MM.1S (cell line): ENCODE measurements at regions not wholly inside any gene's neighbourhood (a gene's known extent, or its start where the extent isn't known, plus 50 kb on each side); places are given as distances from the start of the nearest gene placed in this dataset.

ENCODE experiments used
- DNase-seq: peaks from one replicate; pipeline ENCODE4 v3.0.0-alpha.2; 2015
- H2AFZ ChIP-seq: fragments of 300-600 bp; sonication (generic); 2 replicates; pipeline ENCODE4 v1.6.0; 2016; ENCODE audit warnings: antibody characterized with exemption, low read length
- H3F3A ChIP-seq: fragments of 300-600 bp; sonication (generic); 2 replicates; pipeline ENCODE4 v1.6.1; 2016; ENCODE audit warnings: mild to moderate bottlenecking, antibody characterized with exemption, low read length, moderate library complexity, mixed read lengths; ENCODE audit not compliant: insufficient read depth
- H3K27ac ChIP-seq: fragments of 300-600 bp; sonication (generic); 2 replicates; pipeline ENCODE4 v1.5.1; 2016; ENCODE audit warnings: mild to moderate bottlenecking, low read length
- H3K27me3 ChIP-seq: fragments of 300-600 bp; sonication (generic); replicated peaks from 2 replicates; pipeline ENCODE4 v1.6.0; 2016; ENCODE audit warnings: low read length; ENCODE audit not compliant: insufficient read depth
- H3K36me3 ChIP-seq: fragments of 300-600 bp; sonication (generic); replicated peaks from 2 replicates; pipeline ENCODE4 v1.6.1; 2016; ENCODE audit warnings: mild to moderate bottlenecking, low read length, mixed read lengths; ENCODE audit not compliant: insufficient read depth
- H3K4me1 ChIP-seq: fragments of 300-600 bp; sonication (generic); 2 replicates; pipeline ENCODE4 v1.6.1; 2016; ENCODE audit warnings: low read length, mixed read lengths
- H3K4me2 ChIP-seq: fragments of 300-600 bp; sonication (generic); 2 replicates; pipeline ENCODE4 v1.6.0; 2016; ENCODE audit warnings: low read depth, low read length
- H3K4me3 ChIP-seq: fragments of 300-600 bp; sonication (generic); 2 replicates; pipeline ENCODE4 v1.5.1; 2016; ENCODE audit warnings: low read length, mixed read lengths
- H3K79me2 ChIP-seq: fragments of 300-600 bp; sonication (generic); 2 replicates; pipeline ENCODE4 v1.6.1; 2016; ENCODE audit warnings: mixed run types, low read length, mixed read lengths
- H3K9ac ChIP-seq: fragments of 300-600 bp; sonication (generic); 2 replicates; pipeline ENCODE4 v1.6.1; 2016; ENCODE audit warnings: low read length, mixed read lengths
- H3K9me2 ChIP-seq: fragments of 300-600 bp; sonication (generic); replicated peaks from 2 replicates; pipeline ENCODE4 v1.6.1; 2016; ENCODE audit warnings: mild to moderate bottlenecking, low read length, mixed read lengths; ENCODE audit not compliant: insufficient read depth
- H3K9me3 ChIP-seq: fragments of 300-600 bp; sonication (generic); replicated peaks from 2 replicates; pipeline ENCODE4 v1.6.1; 2016; ENCODE audit warnings: mild to moderate bottlenecking, low read length, mixed read lengths; ENCODE audit not compliant: insufficient read depth
- H4K20me1 ChIP-seq: fragments of 300-600 bp; sonication (generic); 2 replicates; pipeline ENCODE4 v1.6.1; 2016; ENCODE audit warnings: mild to moderate bottlenecking, low read length, moderate library complexity, mixed read lengths; ENCODE audit not compliant: insufficient read depth
- EZH2 ChIP-seq: fragments of 300-600 bp; sonication (generic); optimal IDR thresholded peaks from 2 replicates; pipeline ENCODE3; 2017; ENCODE audit warnings: low read depth, mild to moderate bottlenecking, antibody characterized with exemption, low read length, mixed read lengths
- EZH2phosphoT487 ChIP-seq: fragments of 300-600 bp; sonication (generic); IDR thresholded peaks from 2 replicates; pipeline ENCODE4 v1.6.1; 2018; ENCODE audit warnings: antibody characterized with exemption, low read length
- TF ChIP-seq, protein P1 (sequence below): fragments of 300-600 bp; sonication (generic); IDR thresholded peaks from 2 replicates; pipeline ENCODE4 v1.5.1; 2016; ENCODE audit warnings: antibody characterized with exemption, low read length, mixed read lengths

DNA sequence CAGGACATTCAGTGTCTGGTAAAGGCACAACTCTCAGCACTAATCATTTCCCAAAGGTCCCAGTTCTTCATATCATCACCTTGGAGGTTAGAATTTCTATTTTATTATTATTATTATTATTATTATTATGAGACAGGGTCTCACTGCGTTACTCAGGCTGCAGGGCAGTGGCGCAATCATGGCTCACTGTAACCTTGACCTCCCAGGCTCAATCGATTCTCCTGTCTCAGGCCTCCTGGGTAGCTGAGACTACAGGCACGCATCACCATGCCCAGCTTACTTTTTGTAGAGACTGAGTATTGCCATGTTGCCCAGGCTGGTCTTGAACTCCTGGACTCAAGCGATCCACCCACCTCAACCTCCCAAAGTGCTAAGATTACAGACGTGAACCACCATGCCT lies 91.8 kb upstream of the DOCK1 start:
- Histone ChIP-seq H3K27me3 (no peaks in the 10 kb centered on the region), H3K4me1 (no peaks in the 10 kb centered on the region), H3K9me2 (no peaks in the 10 kb centered on the region), H3K79me2 (no peaks in the 10 kb centered on the region), H3K36me3 (no peaks in the 10 kb centered on the region), H3F3A (no peaks in the 10 kb centered on the region), H3K4me3 (no peak overlapping the region), H4K20me1 (no peaks in the 10 kb centered on the region), H3K9me3 (no peaks in the 10 kb centered on the region), H3K9ac (no peak overlapping the region), H3K27ac (no peak overlapping the region), H2AFZ (no peak overlapping the region), H3K4me2 (no peak overlapping the region)
- DNase-seq, result no peak
- no peak for TF ChIP-seq EZH2phosphoT487

DNA sequence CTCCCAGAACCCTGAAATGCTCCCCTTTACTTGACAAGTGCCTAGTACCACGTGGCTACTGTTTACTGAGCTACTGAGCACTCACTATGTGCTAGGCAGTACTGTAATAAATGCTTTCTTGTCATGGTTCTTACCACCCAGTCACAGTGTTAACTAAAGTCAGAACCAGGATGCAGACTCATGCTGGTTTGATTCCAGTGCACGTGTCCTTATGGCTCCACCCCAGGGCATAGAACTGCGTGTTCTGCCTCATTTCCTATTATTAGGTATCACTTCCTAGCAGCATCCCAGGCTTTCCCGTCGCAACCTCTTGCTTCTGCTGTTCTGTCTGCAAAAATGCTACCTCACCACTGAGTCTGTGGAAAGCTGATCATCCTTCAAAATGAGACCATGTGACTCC lies 71.7 kb upstream of the DOCK1 start:
- Histone ChIP-seq H3K4me3 (no peak overlapping the region), H3K4me2 (no peak overlapping the region), H3K4me1 (no peaks in the 10 kb centered on the region), H3K9me3 (no peaks in the 10 kb centered on the region), H3K9ac (no peak overlapping the region), H4K20me1 (no peaks in the 10 kb centered on the region), H3K27ac (no peak overlapping the region), H3K9me2 (no peaks in the 10 kb centered on the region), H3K36me3 (no peaks in the 10 kb centered on the region), H2AFZ (no peak overlapping the region), H3F3A (no peaks in the 10 kb centered on the region), H3K27me3 (no peaks in the 10 kb centered on the region), H3K79me2 (no peaks in the 10 kb centered on the region)
- TF ChIP-seq EZH2 (no peak), EZH2phosphoT487 (no peak)
- TF ChIP-seq, protein P1, sequence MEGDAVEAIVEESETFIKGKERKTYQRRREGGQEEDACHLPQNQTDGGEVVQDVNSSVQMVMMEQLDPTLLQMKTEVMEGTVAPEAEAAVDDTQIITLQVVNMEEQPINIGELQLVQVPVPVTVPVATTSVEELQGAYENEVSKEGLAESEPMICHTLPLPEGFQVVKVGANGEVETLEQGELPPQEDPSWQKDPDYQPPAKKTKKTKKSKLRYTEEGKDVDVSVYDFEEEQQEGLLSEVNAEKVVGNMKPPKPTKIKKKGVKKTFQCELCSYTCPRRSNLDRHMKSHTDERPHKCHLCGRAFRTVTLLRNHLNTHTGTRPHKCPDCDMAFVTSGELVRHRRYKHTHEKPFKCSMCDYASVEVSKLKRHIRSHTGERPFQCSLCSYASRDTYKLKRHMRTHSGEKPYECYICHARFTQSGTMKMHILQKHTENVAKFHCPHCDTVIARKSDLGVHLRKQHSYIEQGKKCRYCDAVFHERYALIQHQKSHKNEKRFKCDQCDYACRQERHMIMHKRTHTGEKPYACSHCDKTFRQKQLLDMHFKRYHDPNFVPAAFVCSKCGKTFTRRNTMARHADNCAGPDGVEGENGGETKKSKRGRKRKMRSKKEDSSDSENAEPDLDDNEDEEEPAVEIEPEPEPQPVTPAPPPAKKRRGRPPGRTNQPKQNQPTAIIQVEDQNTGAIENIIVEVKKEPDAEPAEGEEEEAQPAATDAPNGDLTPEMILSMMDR, result no peak
- DNase-seq, result no peak

DNA sequence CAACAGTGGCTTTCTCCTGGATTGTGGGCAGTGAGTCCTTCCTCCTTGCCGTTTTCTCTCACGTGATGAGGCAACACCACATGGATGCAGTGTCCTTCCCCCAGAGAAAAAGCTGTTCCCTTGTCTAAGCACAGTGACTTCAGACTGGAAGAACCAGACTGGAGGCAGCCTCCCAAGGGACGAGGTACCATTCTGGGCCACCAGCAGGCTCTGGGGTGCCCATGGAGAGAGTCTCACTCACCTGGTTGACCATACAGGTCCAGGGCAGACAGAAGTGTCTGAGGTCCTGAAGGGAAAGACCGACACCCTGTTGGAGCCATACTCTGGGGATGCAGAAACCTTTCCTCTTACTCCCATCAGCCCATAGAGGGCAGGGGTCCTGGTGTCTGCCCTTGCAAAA lies 69.2 kb upstream of the DOCK1 start:
- no peak overlapping the region for H3K9ac ChIP-seq
- no peaks in the 10 kb centered on the region for H3F3A ChIP-seq
- H3K36me3 ChIP-seq, result no peaks in the 10 kb centered on the region
- H3K9me3 ChIP-seq, result no peaks in the 10 kb centered on the region
- H3K27me3 ChIP-seq, result no peaks in the 10 kb centered on the region
- TF ChIP-seq EZH2 (no peak), EZH2phosphoT487 (no peak)
- H3K4me3 ChIP-seq, result no peak overlapping the region
- no peaks in the 10 kb centered on the region for H3K9me2 ChIP-seq
- H3K27ac ChIP-seq, result no peak overlapping the region
- no peak overlapping the region for H3K4me2 ChIP-seq
- DNase-seq, result no peak
- no peaks in the 10 kb centered on the region for H3K79me2 ChIP-seq
- no peaks in the 10 kb centered on the region for H3K4me1 ChIP-seq
- no peak overlapping the region for H2AFZ ChIP-seq
- H4K20me1 ChIP-seq, result no peaks in the 10 kb centered on the region

DNA sequence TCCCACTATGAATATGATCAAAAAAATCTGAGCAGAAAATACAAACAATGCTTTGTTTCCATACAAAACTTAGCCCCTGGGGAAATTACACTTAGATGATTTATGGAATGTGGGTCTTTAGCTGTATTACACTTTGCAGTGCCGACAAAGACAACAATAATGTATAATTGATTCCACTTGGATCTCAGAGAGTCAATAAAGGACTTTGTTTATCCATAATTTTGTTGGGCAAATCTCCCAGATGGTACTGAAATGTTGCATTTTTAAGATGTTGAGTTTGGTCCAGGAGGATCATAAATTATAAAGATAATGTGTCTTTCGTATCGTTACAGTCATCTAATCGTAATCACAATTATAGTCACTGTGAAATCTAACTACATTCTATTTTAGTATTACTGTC lies 66.9 kb upstream of the DOCK1 start:
- Histone ChIP-seq H3K79me2 (no peaks in the 10 kb centered on the region), H3K9me3 (no peaks in the 10 kb centered on the region), H4K20me1 (no peaks in the 10 kb centered on the region), H3K4me1 (no peaks in the 10 kb centered on the region), H3K4me3 (no peak overlapping the region), H2AFZ (no peak overlapping the region), H3K27ac (no peak overlapping the region), H3K9ac (no peak overlapping the region), H3K4me2 (no peak overlapping the region), H3K9me2 (no peaks in the 10 kb centered on the region), H3F3A (no peaks in the 10 kb centered on the region), H3K27me3 (no peaks in the 10 kb centered on the region), H3K36me3 (no peaks in the 10 kb centered on the region)
- TF ChIP-seq EZH2phosphoT487, result no peak
- TF ChIP-seq EZH2, result no peak
- no peak for DNase-seq

DNA sequence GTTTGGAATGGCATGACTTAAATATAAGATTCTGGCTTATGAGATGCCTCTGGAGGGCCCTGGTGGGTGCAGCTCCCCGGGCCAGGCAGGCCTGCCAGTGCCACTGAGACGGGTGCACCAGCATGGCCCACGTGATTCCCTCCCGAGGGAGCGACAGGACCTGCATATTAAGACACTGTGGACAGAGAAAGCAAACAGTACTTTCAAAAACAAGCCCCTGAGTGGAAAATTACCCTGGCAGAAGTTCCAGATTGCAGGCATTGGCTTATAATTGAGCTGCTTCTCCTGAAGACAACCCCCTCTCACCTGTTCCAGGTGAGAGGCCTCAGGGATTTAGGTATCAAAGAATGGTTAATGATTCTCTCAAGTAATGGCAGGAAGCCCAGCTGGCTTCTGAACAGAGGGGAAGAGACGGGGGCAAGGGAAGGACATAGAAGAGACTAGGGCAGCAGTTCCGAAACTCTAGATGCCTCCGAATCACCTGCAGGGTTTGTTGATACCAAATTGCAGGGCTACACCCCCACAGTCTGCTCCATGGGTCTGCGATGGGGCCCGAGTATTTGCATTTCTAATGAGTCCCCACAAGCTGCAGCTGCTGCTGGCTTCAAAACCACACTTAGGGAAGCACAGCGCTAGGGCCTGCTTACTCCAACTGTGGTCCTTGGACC lies 66.0 kb upstream of the DOCK1 start:
- H3K4me3 ChIP-seq, result no peak overlapping the region
- no peak overlapping the region for H3K9ac ChIP-seq
- H3K36me3 ChIP-seq, result no peaks in the 10 kb centered on the region
- H3K4me1 ChIP-seq, result no peaks in the 10 kb centered on the region
- no peak for DNase-seq
- no peaks in the 10 kb centered on the region for H3K27me3 ChIP-seq
- no peaks in the 10 kb centered on the region for H3K79me2 ChIP-seq
- no peaks in the 10 kb centered on the region for H4K20me1 ChIP-seq
- H3F3A ChIP-seq, result no peaks in the 10 kb centered on the region
- H3K9me2 ChIP-seq, result no peaks in the 10 kb centered on the region
- no peaks in the 10 kb centered on the region for H3K9me3 ChIP-seq
- no peak for TF ChIP-seq EZH2
- no peak for TF ChIP-seq EZH2phosphoT487
- TF ChIP-seq, protein P1, result no peak
- no peak overlapping the region for H2AFZ ChIP-seq
- no peak overlapping the region for H3K4me2 ChIP-seq
- H3K27ac ChIP-seq, result no peak overlapping the region
